ENCODE measurements at regions not wholly inside any gene's neighbourhood (a gene's known extent, or its start where the extent isn't known, plus 50 kb on each side); places are given as distances from the start of the nearest gene placed in this dataset.

GRCh38 chr6:21707524-21708319 lies 114.2 kb downstream of the SOX4 start:
- TF ChIP-seq CTCF (IDR thresholded peaks at IDR 0.05; ENCODE audit: borderline replicate concordance, extremely low read depth, low read length, poor library complexity, severe bottlenecking) (no peak), EZH2 (IDR thresholded peaks at IDR 0.05; ENCODE audit: borderline replicate concordance, low read depth, low read length, severe bottlenecking) (no peak)
